ENCODE measurements at regions not wholly inside any gene's neighbourhood (a gene's known extent, or its start where the extent isn't known, plus 50 kb on each side); places are given as distances from the start of the nearest gene placed in this dataset.

DNA sequence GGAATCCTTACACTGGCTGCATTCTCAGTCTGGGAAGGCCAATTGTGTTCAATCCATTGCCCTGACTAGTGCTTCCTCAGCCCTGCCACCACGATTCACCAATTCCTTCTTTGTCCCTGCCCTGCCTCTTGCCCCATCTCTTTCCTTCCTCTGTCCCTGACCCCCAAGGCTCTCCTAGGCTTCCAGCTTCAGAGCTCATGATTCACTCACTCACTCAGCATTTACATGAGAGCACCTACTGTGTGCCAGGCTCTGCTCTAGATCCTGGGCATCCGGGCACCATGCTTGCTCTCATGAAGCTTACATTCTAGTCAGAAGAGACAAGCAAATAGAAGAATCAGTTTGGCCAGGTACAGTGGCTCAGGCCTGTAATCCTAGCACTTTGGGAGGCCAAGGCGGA, 489.5 kb upstream of the JARID2 start:
- Histone ChIP-seq H4K20me1 (ENCODE audit: control insufficient read depth, insufficient read depth) (no peaks in the 10 kb centered on the region), H3K4me2 (ENCODE audit: control insufficient read depth, insufficient read depth) (no peak overlapping the region), H3K9ac (ENCODE audit: control insufficient read depth, insufficient read depth, low read length) (no peak overlapping the region), H3K4me3 (no peak overlapping the region), H2AFZ (ENCODE audit: control insufficient read depth, low read depth, low read length) (no peak overlapping the region), H3K27me3 (replicated peaks in 1 of 2; ENCODE audit: control insufficient read depth in 2 of 2, insufficient read depth in 2 of 2, low read length in 1 of 2) (no peaks in the 10 kb centered on the region; a peak in 1 of 4 replicates), H3K4me1 (ENCODE audit: control insufficient read depth, insufficient read depth, low read length) (no peaks in the 10 kb centered on the region), H3K27ac (ENCODE audit: control insufficient read depth, insufficient read depth) (no peak overlapping the region), H3K36me3 (ENCODE audit: control insufficient read depth in 2 of 2, insufficient read depth in 2 of 2, low read length in 1 of 2) (no peaks in the 10 kb centered on the region), H3K9me3 (replicated peaks; ENCODE audit: control insufficient read depth, insufficient read depth, low read length) (no peaks in the 10 kb centered on the region), H3K79me2 (ENCODE audit: control insufficient read depth, insufficient read depth, low read length) (no peaks in the 10 kb centered on the region)
- ChIA-PET SMC1A (ENCODE audit: uncharacterized antibody, unreplicated experiment) (interaction anchor here (0.9 to 1.6 kb wide), 4 partner anchors 8 to 118 kb away, joined by 3 to 7 read pairs (median 4); no protein-coding TSS in a partner anchor), POLR2A (no interaction called here), RAD21 (ENCODE audit: unreplicated experiment) (interaction anchor here (0.6 kb wide), 1 partner anchor 491 kb away, joined by 3 read pairs; no protein-coding TSS in a partner anchor), CTCF (interaction anchor here (1.0 kb wide), 1 partner anchor 30 kb away, joined by 3 read pairs; no protein-coding TSS in a partner anchor)
- 94% methylated on average over 3 of the region's 3 CpGs for WGBS (ENCODE audit: insufficient coverage, insufficient replicate concordance, low lambda C conversion rate, missing lambda C conversion rate)
- DNase-seq (ENCODE audit: low read depth, low spot score), result no peak
- in situ Hi-C loops (cut with MboI), result no loop called here
- TF ChIP-seq E4F1 (IDR thresholded peaks at IDR 0.05; ENCODE audit: borderline replicate concordance, partially characterized antibody) (no peak), ZNF207 (IDR thresholded peaks at IDR 0.05; ENCODE audit: borderline replicate concordance) (no peak), IRF5 (IDR thresholded peaks at IDR 0.05; ENCODE audit: borderline replicate concordance) (no peak), BCL11A (IDR thresholded peaks at IDR 0.05; ENCODE audit: low read depth, low read length) (no peak), ESRRA (IDR thresholded peaks at IDR 0.05; ENCODE audit: low read length) (no peak), EGR1 (IDR thresholded peaks at IDR 0.05; ENCODE audit: borderline replicate concordance in 1 of 2, low read depth in 2 of 2, low read length in 2 of 2) (no peak), EED (IDR thresholded peaks at IDR 0.05; ENCODE audit: low read depth) (no peak), ELK1 (IDR thresholded peaks at IDR 0.05; ENCODE audit: low read depth, low read length) (no peak), TCF12 (IDR thresholded peaks at IDR 0.05; ENCODE audit: low read depth, low read length) (no peak), IRF3 (IDR thresholded peaks at IDR 0.05) (no peak), JUNB (IDR thresholded peaks at IDR 0.05) (no peak), CEBPB (IDR thresholded peaks at IDR 0.05; ENCODE audit: borderline replicate concordance in 1 of 2, low read depth in 2 of 2, low read length in 2 of 2) (no peak)
- TF ChIP-seq, protein P1, sequence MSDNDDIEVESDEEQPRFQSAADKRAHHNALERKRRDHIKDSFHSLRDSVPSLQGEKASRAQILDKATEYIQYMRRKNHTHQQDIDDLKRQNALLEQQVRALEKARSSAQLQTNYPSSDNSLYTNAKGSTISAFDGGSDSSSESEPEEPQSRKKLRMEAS (IDR thresholded peaks at IDR 0.05; ENCODE audit: low read depth, low read length), result no peak
- TF ChIP-seq, protein P2, sequence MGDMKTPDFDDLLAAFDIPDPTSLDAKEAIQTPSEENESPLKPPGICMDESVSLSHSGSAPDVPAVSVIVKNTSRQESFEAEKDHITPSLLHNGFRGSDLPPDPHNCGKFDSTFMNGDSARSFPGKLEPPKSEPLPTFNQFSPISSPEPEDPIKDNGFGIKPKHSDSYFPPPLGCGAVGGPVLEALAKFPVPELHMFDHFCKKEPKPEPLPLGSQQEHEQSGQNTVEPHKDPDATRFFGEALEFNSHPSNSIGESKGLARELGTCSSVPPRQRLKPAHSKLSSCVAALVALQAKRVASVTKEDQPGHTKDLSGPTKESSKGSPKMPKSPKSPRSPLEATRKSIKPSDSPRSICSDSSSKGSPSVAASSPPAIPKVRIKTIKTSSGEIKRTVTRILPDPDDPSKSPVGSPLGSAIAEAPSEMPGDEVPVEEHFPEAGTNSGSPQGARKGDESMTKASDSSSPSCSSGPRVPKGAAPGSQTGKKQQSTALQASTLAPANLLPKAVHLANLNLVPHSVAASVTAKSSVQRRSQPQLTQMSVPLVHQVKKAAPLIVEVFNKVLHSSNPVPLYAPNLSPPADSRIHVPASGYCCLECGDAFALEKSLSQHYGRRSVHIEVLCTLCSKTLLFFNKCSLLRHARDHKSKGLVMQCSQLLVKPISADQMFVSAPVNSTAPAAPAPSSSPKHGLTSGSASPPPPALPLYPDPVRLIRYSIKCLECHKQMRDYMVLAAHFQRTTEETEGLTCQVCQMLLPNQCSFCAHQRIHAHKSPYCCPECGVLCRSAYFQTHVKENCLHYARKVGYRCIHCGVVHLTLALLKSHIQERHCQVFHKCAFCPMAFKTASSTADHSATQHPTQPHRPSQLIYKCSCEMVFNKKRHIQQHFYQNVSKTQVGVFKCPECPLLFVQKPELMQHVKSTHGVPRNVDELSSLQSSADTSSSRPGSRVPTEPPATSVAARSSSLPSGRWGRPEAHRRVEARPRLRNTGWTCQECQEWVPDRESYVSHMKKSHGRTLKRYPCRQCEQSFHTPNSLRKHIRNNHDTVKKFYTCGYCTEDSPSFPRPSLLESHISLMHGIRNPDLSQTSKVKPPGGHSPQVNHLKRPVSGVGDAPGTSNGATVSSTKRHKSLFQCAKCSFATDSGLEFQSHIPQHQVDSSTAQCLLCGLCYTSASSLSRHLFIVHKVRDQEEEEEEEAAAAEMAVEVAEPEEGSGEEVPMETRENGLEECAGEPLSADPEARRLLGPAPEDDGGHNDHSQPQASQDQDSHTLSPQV (IDR thresholded peaks at IDR 0.05), result no peak
- FAIRE-seq, result no peak
- intact Hi-C loops (cut with micrococcal nuclease; ENCODE audit: unreplicated experiment), result no loop called here
- no peak for ATAC-seq
- no TSS peak for BruUV-seq (replicated peaks)

All from GM12878 (cell line).